IgD-negative memory B cell (primary cell): ENCODE measurements at regions not wholly inside any gene's neighbourhood (a gene's known extent, or its start where the extent isn't known, plus 50 kb on each side); places are given as distances from the start of the nearest gene placed in this dataset.
"Not testable (repeated sequence)": the region's sequence is repeated elsewhere in the genome, so short reads cannot be mapped to it uniquely, and the experiment has no call there.

Experiments used
- H3K27ac Mint-ChIP-seq, 3 donors: one replicate each; pipeline ENCODE4 v1.8.0; 2020 to 2022; ENCODE audit warnings: mild to moderate bottlenecking in 3 of 3, mixed read lengths in 3 of 3, moderate library complexity in 1 of 3
- H3K27me3 Mint-ChIP-seq: one replicate; pipeline ENCODE4 v1.8.0; 2021; ENCODE audit warnings: mixed read lengths
- H3K36me3 Mint-ChIP-seq: one replicate; pipeline ENCODE4 v1.8.0; 2020; ENCODE audit warnings: mild to moderate bottlenecking, mixed read lengths
- H3K4me1 Mint-ChIP-seq, 3 donors: one replicate each; pipeline ENCODE4 v1.8.0; 2020 to 2022; ENCODE audit warnings: mixed read lengths in 3 of 3, mild to moderate bottlenecking in 1 of 3
- H3K4me3 Mint-ChIP-seq, 4 donors: one replicate each; pipeline ENCODE4 v1.8.0; 2020 to 2022; ENCODE audit warnings: mild to moderate bottlenecking in 4 of 4, mixed read lengths in 4 of 4, moderate library complexity in 3 of 4
- H3K9me3 Mint-ChIP-seq, 3 donors: one replicate each; pipeline ENCODE4 v1.8.0; 2020 to 2021; ENCODE audit warnings: mixed read lengths in 3 of 3, mild to moderate bottlenecking in 1 of 3

GRCh38 chr4:135032670-135033069, 831.1 kb upstream of the PABPC4L start:
- Mint-ChIP-seq H3K27me3 (no peaks in the 10 kb centered on the region), H3K4me1 (no peaks in the 10 kb centered on the region), H3K27ac (no peak overlapping the region), H3K36me3 (no peaks in the 10 kb centered on the region), H3K9me3 (peaks cover 0 to 4% (median 2%) of the 10 kb centered on the region in 3 donors), H3K4me3 (no peak overlapping the region)

DNA sequence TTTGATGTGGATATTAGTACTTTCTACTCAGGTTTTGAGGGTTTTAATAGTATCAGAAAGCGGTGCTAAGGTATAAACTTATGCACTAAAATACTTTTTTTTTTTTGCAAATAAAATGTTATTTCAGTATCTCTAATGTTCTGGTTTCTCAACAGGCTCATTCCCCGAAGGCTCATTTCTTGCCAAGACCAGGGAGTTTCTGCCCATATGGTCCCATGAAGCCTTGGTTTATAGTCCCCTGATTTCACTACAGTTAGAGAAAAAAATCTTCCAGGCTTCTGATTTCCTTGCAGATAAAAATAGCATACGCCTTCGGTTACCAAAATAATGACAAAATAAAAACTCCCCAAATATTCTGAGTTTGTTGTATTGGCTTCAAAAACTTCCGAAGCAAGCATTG, 814.2 kb upstream of the PABPC4L start:
- H3K4me3 Mint-ChIP-seq: no peak overlapping the region
- no peaks in the 10 kb centered on the region for H3K36me3 Mint-ChIP-seq
- peaks cover 0 to 1% (median 0%) of the 10 kb centered on the region in 3 donors for H3K4me1 Mint-ChIP-seq
- H3K27ac Mint-ChIP-seq: no peak overlapping the region
- H3K27me3 Mint-ChIP-seq: no peaks in the 10 kb centered on the region
- peaks cover 4 to 13% (median 5%) of the 10 kb centered on the region in 3 donors for H3K9me3 Mint-ChIP-seq

GRCh38 chr4:135007400-135007799, 805.8 kb upstream of the PABPC4L start:
- Mint-ChIP-seq H3K4me3 (no peak overlapping the region), H3K9me3 (no peaks in the 10 kb centered on the region), H3K36me3 (no peaks in the 10 kb centered on the region), H3K27me3 (no peaks in the 10 kb centered on the region), H3K4me1 (no peaks in the 10 kb centered on the region), H3K27ac (no peak overlapping the region)

GRCh38 chr4:134999169-134999568, 797.6 kb upstream of the PABPC4L start:
- H3K27me3 Mint-ChIP-seq: no peaks in the 10 kb centered on the region
- no peak overlapping the region for H3K4me3 Mint-ChIP-seq

DNA sequence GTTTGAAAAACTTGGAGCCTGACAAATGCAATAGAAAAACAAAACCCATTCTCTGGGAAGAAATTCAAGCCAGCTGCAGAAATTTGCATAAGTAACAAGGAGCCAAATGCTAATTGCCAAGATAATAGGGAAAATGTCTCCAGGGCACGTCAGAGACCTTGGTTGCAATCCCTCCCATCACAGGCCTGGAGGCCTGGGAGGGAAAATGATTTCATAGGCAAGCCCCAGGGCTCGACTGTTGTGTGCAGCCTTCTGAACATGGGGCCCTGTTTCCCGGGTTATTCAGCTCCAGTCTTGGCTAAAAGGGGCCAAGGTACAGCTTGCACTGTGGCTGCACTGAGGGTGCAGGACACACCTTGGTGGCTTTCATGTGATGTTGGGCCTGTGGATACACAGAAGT, 760.4 kb upstream of the PABPC4L start:
- H3K36me3 Mint-ChIP-seq: no peaks in the 10 kb centered on the region
- peaks cover 2 to 11% (median 9%) of the 10 kb centered on the region in 3 donors for H3K9me3 Mint-ChIP-seq
- H3K27me3 Mint-ChIP-seq: no peaks in the 10 kb centered on the region

More at GRCh38 chr4:134999169-134999568, 797.6 kb upstream of the PABPC4L start:
- Mint-ChIP-seq H3K9me3 (peaks cover 0 to 2% (median 0%) of the 10 kb centered on the region in 3 donors), H3K4me1 (no peaks in the 10 kb centered on the region), H3K27ac (no peak overlapping the region), H3K36me3 (no peaks in the 10 kb centered on the region)

GRCh38 chr4:134958862-134959261, 757.3 kb upstream of the PABPC4L start:
- no peaks in the 10 kb centered on the region for H3K27me3 Mint-ChIP-seq
- no peak overlapping the region for H3K27ac Mint-ChIP-seq
- no peaks in the 10 kb centered on the region for H3K4me1 Mint-ChIP-seq
- no peak overlapping the region for H3K4me3 Mint-ChIP-seq
- no peaks in the 10 kb centered on the region for H3K36me3 Mint-ChIP-seq
- peaks cover 2 to 6% (median 6%) of the 10 kb centered on the region in 3 donors for H3K9me3 Mint-ChIP-seq

More for the DNA sequence above, 760.4 kb upstream of the PABPC4L start:
- no peak overlapping the region for H3K4me3 Mint-ChIP-seq
- no peak overlapping the region for H3K27ac Mint-ChIP-seq
- H3K4me1 Mint-ChIP-seq: no peaks in the 10 kb centered on the region

DNA sequence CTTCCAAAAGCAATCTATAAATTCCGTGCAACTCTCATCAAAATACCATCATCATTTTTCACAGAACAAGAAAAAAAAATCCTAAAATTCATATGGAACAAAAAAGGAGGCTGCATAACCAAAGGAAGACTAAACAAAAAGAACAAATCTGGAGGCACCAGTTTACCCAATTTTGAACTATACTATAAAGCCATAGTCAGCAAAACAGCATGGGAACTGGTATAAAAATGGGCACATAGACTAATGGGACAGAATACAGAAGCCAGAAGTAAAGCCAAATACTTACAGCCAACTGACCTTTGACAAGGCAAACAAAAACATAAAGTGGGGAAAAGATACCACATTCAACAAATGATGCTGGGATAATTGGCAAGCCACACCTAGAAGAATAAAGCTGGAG, 753.5 kb upstream of the PABPC4L start:
- Mint-ChIP-seq H3K27me3 (no peaks in the 10 kb centered on the region), H3K36me3 (no peaks in the 10 kb centered on the region), H3K4me3 (no peak overlapping the region), H3K27ac (no peak overlapping the region), H3K9me3 (peaks cover 5 to 8% (median 6%) of the 10 kb centered on the region in 3 donors), H3K4me1 (no peaks in the 10 kb centered on the region)

GRCh38 chr4:134952775-134953174, 751.2 kb upstream of the PABPC4L start:
- Mint-ChIP-seq H3K27ac (no peak overlapping the region), H3K4me1 (no peaks in the 10 kb centered on the region), H3K9me3 (peaks cover 5 to 8% (median 6%) of the 10 kb centered on the region in 3 donors), H3K36me3 (no peaks in the 10 kb centered on the region), H3K4me3 (no peak overlapping the region), H3K27me3 (no peaks in the 10 kb centered on the region)

DNA sequence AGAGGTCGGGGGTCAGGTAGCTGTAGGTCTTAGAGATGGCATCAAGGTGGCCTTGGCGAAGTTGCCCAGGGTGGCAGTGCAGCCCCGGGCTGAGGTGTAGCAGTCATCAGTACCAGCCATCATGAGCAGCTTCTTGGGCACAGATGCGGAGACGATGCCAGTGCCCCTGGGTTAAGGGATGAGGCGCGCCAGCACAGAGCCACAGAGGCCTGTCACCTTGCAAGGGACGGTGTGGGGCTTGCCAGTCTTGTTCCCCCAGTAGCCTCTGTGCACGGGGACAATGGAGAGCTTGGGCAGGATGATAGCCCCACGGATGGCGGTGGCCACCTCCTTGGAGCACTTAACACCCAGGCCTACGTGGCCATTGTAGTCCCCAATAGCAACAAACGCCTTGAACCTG, 750.7 kb upstream of the PABPC4L start:
- Mint-ChIP-seq H3K27ac (no peak overlapping the region), H3K4me1 (no peaks in the 10 kb centered on the region), H3K9me3 (peaks cover 5 to 8% (median 6%) of the 10 kb centered on the region in 3 donors), H3K27me3 (no peaks in the 10 kb centered on the region), H3K36me3 (no peaks in the 10 kb centered on the region), H3K4me3 (no peak overlapping the region)

DNA sequence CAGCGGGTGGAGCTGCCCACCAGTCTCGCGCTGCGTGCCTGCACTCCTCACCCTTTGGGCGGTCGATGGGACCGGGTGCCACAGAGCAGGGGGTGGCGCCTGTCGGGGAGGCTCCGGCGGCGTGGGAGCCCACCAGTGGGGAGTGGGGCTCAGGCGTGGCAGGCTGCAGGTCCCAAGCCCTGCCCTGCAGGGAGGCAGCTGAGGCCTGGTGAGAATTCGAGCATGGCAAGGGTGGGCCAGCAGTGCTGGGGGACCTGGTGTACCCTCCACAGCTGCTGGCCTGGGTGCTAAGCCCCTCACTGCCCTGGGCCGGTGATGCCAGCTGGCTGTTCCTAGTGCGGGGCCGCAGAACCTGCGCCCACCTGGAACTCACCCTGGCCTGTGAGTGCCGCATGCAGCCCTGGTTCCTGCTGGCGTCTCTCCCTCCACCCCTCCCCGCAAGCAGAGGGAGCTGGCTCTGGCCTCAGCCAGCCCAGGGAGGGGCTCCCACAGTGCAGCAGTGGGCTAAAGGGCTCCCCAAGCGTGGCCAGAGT, 746.6 kb upstream of the PABPC4L start:
- Mint-ChIP-seq H3K9me3 (peaks cover 3 to 7% (median 4%) of the 10 kb centered on the region in 3 donors), H3K4me1 (no peaks in the 10 kb centered on the region), H3K27ac (no peak overlapping the region), H3K27me3 (no peaks in the 10 kb centered on the region), H3K4me3 (no peak overlapping the region), H3K36me3 (no peaks in the 10 kb centered on the region)

DNA sequence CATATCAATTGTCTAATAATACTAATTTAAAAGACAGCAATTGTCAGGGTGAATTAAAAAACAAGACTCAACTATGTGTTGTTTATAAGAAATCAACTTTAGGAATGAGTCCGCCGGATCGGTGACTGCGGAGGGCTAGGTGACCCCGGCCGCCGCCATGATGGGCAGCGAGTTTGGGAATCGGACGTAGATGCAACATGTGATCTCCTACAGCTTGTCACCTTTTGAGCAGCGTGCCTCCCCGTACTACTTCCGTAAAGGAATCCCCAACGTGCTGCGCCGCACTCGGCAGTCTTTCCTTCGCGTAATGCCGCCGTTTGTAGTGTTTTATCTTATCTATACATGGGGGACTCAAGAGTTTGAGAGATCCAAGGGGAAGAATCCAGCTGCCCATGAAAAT, 742.5 kb upstream of the PABPC4L start:
- peaks cover 3 to 5% (median 4%) of the 10 kb centered on the region in 3 donors for H3K9me3 Mint-ChIP-seq
- peak overlapping the region in 1 of 4 donors; percentile 34 for H3K4me3 Mint-ChIP-seq
- H3K36me3 Mint-ChIP-seq: no peaks in the 10 kb centered on the region
- no peak overlapping the region for H3K27ac Mint-ChIP-seq
- H3K27me3 Mint-ChIP-seq: no peaks in the 10 kb centered on the region
- H3K4me1 Mint-ChIP-seq: no peaks in the 10 kb centered on the region

GRCh38 chr4:134936014-134936413, 734.4 kb upstream of the PABPC4L start:
- H3K27ac Mint-ChIP-seq: no peak overlapping the region

GRCh38 chr4:134935320-134935719, 733.7 kb upstream of the PABPC4L start:
- Mint-ChIP-seq H3K4me3 (no peak overlapping the region), H3K36me3 (no peaks in the 10 kb centered on the region), H3K9me3 (peaks cover 2 to 8% (median 6%) of the 10 kb centered on the region in 3 donors), H3K27ac (no peak overlapping the region), H3K27me3 (no peaks in the 10 kb centered on the region), H3K4me1 (no peaks in the 10 kb centered on the region)

More at GRCh38 chr4:134936014-134936413, 734.4 kb upstream of the PABPC4L start:
- peaks cover 3 to 8% (median 6%) of the 10 kb centered on the region in 3 donors for H3K9me3 Mint-ChIP-seq
- H3K36me3 Mint-ChIP-seq: no peaks in the 10 kb centered on the region
- no peaks in the 10 kb centered on the region for H3K27me3 Mint-ChIP-seq
- no peaks in the 10 kb centered on the region for H3K4me1 Mint-ChIP-seq
- H3K4me3 Mint-ChIP-seq: no peak overlapping the region

DNA sequence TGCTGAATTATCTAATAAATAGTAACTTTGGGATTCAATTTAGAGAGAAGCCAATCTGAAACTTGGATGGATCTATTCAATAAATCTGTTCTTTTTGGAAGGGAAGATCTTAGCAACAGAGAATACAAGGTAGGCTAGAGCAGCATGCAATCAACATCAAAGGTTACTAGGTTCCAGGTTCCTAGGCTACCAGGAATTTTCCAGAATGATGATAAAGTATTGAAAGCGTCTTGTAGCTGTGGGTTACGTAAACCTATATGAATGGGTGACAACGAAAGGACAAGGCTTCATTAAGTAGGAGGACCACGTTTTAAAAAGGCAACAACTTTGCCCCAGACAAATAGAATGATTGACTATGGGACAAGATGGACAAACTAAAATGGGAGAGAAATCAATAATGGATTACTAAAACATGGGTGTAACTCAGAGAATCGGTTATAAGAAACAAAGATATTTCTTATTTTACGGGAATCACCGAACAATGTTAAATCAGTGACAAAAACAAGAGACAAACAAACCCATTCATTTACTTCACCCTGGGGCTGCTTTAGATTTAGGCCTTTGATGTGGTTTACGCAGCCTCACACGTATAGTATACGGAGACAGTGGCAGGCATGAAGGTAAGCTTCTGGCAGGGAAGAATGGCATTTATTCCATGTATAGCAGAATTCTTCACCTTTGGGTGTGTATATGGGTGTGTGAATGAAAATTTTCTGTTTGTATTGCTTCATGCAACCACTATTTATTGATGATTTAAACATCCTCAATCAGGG, 732.6 kb upstream of the PABPC4L start:
- Mint-ChIP-seq H3K27ac (no peak overlapping the region), H3K9me3 (peaks cover 2 to 7% (median 6%) of the 10 kb centered on the region in 3 donors), H3K4me1 (no peaks in the 10 kb centered on the region), H3K36me3 (no peaks in the 10 kb centered on the region), H3K4me3 (no peak overlapping the region), H3K27me3 (no peaks in the 10 kb centered on the region)

- H3K36me3 Mint-ChIP-seq: no peaks in the 10 kb centered on the region
- peaks cover 0 to 4% (median 2%) of the 10 kb centered on the region in 3 donors for H3K9me3 Mint-ChIP-seq
- H3K4me1 Mint-ChIP-seq: no peaks in the 10 kb centered on the region
- H3K27me3 Mint-ChIP-seq: no peaks in the 10 kb centered on the region
- H3K4me3 Mint-ChIP-seq: no peak overlapping the region
- H3K27ac Mint-ChIP-seq: no peak overlapping the region
Measured at GRCh38 chr4:134915355-134915754, 713.8 kb upstream of the PABPC4L start.

DNA sequence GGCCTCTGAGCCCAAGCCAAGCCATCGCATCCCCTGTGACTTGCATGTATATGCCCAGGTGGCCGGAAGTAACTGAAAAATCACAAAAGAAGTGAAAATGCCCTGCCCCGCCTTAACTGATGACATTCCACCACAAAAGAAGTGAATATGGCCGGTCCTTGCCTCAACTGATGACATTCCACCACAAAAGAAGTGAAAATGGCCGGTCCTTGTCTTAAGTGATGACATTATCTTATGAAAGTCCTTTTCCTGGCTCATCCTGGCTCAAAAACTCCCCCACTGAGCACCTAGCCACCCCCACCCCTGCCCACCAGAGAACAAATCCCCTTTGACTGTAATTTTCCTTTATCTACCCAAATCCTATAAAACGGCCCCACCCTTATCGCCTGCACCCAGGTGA, 712.7 kb upstream of the PABPC4L start:
- not testable (repeated sequence) for H3K4me3 Mint-ChIP-seq, H3K9me3 Mint-ChIP-seq, H3K4me1 Mint-ChIP-seq, H3K27ac Mint-ChIP-seq, H3K36me3 Mint-ChIP-seq, H3K27me3 Mint-ChIP-seq
